Sigmoid colon (tissue), 4 donors: ENCODE measurements at regions not wholly inside any gene's neighbourhood (a gene's known extent, or its start where the extent isn't known, plus 50 kb on each side); places are given as distances from the start of the nearest gene placed in this dataset.

Source experiments
- CTCF ChIP-seq, 4 experiments: fragments of 450-650 bp in 3 of 4; fragments of 200-600 bp in 1 of 4; IDR thresholded peaks; one replicate each; pipeline ENCODE4 v1.5.1; 2016 to 2019; ENCODE audit warnings: antibody characterized with exemption in 4 of 4, mild to moderate bottlenecking in 3 of 4, moderate library complexity in 2 of 4
- EP300 ChIP-seq, 4 donors: sonication (generic); formaldehyde crosslinking; IDR thresholded peaks; one replicate each; pipeline ENCODE4 v1.6.1; 2017; ENCODE audit warnings: antibody characterized with exemption in 4 of 4
- POLR2A ChIP-seq, 2 donors: fragments of 450-650 bp; IDR thresholded peaks; one replicate each; pipeline ENCODE4 v1.6.1; 2016; ENCODE audit warnings: antibody characterized with exemption in 2 of 2, mild to moderate bottlenecking in 2 of 2, moderate library complexity in 2 of 2
- POLR2AphosphoS5 ChIP-seq, 4 donors: sonication (generic); formaldehyde crosslinking; IDR thresholded peaks; one replicate each; pipeline ENCODE4 v1.6.1; 2017; ENCODE audit warnings: antibody characterized with exemption in 4 of 4

GRCh38 chr5:114953565-114953964 is 216.1 kb downstream of the TRIM36 start:
- TF ChIP-seq POLR2AphosphoS5 (IDR thresholded peaks at IDR 0.05) (no peak), POLR2A (IDR thresholded peaks at IDR 0.05) (no peak), CTCF (IDR thresholded peaks at IDR 0.05) (no peak), EP300 (IDR thresholded peaks at IDR 0.05) (no peak)
